HFF-Myc (cell line): ENCODE measurements at regions not wholly inside any gene's neighbourhood (a gene's known extent, or its start where the extent isn't known, plus 50 kb on each side); places are given as distances from the start of the nearest gene placed in this dataset.

Experiments used
- DNase-seq: peaks from one replicate; pipeline ENCODE4 v3.0.0-alpha.2; 2011; ENCODE audit warnings: low read depth; ENCODE audit errors: extremely low read depth
- H3K4me3 ChIP-seq: replicated peaks from 2 replicates; pipeline ENCODE4 v1.5.1; 2011; ENCODE audit warnings: low read depth, mild to moderate bottlenecking, control low read depth, low read length
- TF ChIP-seq, protein P1 (sequence below): IDR thresholded peaks from 2 replicates; pipeline ENCODE4 v1.5.1; 2012; ENCODE audit warnings: mild to moderate bottlenecking, low read depth, low read length, control low read depth; ENCODE audit errors: missing control alignments

DNA sequence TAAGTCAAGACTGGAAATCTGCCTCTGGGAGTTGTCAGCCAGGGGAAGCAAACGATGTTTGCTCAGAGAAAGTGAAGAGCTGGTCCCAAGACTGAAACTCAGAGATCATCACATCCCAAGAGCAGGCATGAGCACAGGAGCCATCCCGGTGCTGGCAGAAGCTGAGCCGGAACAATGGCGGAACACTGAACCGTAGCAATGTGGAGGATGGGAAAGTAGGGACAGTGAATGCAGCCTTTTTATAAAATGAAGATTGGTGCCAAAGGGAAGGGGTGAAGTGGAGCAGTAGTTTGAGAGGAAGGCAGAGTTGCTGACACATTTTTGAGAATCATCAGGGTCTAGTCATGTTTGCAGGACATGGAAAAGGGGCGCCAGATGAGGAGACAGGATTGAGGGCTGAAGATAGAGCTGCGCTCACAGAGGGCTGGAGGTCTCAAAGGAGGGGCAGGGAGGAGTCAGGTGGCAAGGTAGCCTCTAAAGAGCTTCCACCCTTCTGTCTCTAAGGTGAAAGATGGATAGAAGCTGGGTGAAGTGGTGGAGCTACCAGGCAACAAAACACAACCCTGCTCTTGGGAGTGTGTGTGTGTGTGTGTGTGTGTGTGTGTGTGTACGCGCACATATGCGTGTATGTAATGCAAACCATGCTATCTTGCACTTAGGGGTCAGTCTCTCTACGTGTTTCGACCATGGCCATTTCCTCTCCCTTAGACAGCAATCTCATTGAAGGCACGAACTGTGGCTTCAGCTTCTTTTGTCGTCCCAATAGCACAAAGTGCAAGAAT is 94.3 kb upstream of the IRF2BP2 start:
- TF ChIP-seq, protein P1, sequence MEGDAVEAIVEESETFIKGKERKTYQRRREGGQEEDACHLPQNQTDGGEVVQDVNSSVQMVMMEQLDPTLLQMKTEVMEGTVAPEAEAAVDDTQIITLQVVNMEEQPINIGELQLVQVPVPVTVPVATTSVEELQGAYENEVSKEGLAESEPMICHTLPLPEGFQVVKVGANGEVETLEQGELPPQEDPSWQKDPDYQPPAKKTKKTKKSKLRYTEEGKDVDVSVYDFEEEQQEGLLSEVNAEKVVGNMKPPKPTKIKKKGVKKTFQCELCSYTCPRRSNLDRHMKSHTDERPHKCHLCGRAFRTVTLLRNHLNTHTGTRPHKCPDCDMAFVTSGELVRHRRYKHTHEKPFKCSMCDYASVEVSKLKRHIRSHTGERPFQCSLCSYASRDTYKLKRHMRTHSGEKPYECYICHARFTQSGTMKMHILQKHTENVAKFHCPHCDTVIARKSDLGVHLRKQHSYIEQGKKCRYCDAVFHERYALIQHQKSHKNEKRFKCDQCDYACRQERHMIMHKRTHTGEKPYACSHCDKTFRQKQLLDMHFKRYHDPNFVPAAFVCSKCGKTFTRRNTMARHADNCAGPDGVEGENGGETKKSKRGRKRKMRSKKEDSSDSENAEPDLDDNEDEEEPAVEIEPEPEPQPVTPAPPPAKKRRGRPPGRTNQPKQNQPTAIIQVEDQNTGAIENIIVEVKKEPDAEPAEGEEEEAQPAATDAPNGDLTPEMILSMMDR, result no peak
- DNase-seq, result no peak
- no peak overlapping the region for H3K4me3 ChIP-seq

DNA sequence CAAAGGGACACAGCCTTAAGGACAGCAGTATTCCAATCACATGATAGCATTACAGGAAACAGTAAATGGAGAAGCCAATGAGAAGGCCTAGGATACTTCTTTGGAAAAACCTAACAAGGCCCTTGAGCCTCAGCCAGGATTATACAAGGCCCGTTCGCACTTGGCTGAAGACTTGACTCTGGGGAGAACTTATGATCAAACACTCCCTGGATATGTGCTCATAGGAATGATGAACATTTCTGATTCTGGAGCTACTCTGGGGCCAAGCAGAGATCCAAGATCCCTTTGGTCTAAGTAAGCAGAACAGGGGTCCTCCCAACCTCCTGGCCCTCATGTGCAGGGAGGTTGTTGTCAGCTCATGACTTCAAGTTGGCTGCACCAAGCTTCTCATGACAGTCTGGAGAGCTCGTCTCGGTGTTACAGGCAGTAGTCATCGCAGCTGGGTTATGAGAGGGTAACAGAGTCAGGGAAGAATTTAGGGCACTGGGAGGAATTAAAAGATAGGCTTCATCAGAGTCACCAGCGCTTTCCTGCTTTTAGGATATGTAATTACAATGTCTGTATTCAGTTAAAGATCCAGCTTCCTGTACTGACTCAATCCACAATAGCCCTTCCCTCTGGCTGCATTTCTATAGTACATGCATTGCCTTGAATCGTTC is 92.5 kb upstream of the IRF2BP2 start:
- TF ChIP-seq, protein P1, result no peak
- DNase-seq, result no peak
- H3K4me3 ChIP-seq, result no peak overlapping the region

DNA sequence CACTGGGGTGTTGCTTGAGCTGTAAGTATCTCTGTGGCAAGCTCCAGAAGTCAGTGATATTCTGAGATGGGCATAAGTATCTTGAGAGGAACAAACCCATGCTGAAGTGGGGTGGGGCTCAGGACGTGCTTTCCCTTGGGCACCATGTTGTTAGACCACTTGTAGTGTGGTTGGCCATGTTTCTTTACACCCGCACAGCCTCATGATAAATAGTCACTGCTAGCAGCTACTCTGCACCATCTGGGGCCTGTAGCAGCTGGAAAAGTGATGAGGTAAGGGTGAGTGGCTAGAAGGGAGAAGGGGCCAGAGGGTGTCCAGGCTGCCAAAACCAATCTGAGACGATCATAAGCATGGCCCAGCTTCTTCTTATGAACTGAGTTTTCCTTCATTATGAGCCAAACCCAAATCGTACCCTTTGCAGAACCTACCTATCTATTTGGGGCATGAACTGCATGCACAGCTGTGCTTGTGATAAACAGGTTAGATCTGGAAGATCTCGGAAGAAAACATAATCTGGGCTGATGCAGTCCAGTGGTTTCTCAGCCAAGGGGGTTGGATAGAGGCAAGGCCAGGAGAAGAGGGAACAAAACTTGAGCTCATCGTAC is 91.9 kb upstream of the IRF2BP2 start:
- no peak for DNase-seq
- H3K4me3 ChIP-seq, result no peak overlapping the region
- TF ChIP-seq, protein P1, result no peak

DNA sequence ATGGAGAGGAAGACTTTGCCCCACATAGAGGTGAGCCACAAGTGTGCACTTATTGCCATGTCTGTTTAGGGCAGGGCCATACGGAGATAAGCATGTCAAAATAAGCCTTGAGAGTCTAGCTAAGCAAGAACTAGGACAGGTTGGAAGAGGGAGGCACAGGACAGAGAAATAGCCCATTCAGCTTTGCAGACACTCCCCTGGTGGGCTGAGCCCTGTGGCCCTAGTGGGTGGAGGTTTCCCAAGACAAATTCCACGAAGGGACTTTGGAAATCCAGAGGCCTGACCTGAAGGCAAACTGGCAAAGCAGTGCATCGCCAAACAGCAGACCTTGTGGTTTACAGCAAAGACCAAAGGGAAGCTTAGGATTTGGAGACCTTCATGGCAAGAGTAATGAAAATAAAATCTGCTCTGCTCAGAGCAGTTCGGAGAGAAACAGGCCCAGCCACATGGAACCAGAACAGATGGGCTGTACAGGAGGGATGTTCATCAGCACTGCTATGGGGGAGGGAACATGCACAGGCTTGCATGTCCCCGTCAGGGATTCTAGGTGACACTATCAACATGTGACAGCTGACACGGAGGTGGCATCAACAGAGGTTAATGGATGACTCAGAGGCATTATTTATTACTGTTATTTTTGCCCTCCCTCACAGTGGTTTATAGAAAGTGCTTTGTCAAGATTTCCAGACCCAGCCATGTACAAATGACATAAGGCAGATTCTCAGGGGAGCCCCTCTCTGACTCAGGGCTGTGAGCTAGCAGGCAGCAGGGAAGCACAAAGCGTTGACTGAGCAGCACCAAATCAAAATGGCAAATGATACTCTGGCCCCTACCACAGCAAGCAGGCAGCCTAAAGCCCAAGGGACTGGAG is 90.1 kb upstream of the IRF2BP2 start:
- peak; percentile 38 for DNase-seq
- TF ChIP-seq, protein P1, result no peak
- H3K4me3 ChIP-seq, result no peak overlapping the region

DNA sequence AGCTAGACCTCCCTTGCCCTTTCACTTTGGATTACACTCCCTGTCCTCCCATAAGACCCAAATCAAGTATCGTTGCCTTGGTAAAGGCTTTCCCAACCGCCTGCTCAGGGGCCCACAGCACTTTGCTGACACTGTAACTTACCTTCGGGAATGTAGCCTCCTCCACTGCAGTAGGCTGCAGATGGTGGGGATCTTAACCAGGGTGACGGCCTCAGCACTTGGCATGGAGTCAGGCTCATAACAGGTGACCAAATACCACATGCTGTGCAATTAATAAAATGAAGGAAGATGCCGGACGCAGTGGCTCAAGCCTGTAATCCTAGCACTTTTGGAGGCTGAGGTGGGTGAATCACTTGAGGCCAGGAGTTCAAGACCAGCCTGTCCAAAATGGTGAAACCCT is 88.7 kb upstream of the IRF2BP2 start:
- no peak overlapping the region for H3K4me3 ChIP-seq
- no peak for DNase-seq
- TF ChIP-seq, protein P1, result no peak

DNA sequence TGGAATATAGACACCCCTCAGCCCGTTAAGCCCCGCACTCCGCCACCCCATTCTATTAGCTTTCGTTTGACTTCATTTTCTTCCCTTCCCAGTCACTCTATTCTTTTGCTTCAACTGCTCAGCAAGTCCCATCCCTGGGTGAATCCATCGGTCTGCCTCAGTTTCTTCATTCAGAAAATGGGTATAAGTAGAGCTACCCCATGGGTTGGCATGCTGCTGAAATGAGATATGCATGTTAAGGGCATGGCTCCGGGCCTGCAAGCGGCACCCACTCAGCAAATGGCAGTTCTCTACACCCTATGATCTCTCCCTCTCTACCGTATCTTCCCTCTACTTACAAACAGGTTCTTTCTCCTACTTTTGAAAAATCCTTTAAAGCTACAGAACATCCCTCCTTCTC is 87.8 kb upstream of the IRF2BP2 start:
- TF ChIP-seq, protein P1, result no peak
- H3K4me3 ChIP-seq, result no peak overlapping the region
- no peak for DNase-seq
